AG04449 (cell line): ENCODE measurements at regions not wholly inside any gene's neighbourhood (a gene's known extent, or its start where the extent isn't known, plus 50 kb on each side); places are given as distances from the start of the nearest gene placed in this dataset.

Source experiments
- CTCF ChIA-PET: fragments of 350-600 bp; formaldehyde crosslinking; extraction: SDS; loops from one replicate; lab custom pipeline; 2021; ENCODE audit warnings: antibody characterized with exemption; lab: Yijun Ruan, JAX
- POLR2A ChIA-PET: fragments of 400-600, 350-600 bp; formaldehyde crosslinking; extraction: SDS; loops from one replicate; lab custom pipeline; 2020; ENCODE audit warnings: antibody characterized with exemption, inconsistent platforms; lab: Yijun Ruan, JAX
- DNase-seq: peaks from one replicate; pipeline ENCODE4 v3.0.0-alpha.2; 2010; ENCODE audit warnings: low read depth, low spot score
- H3K4me3 ChIP-seq: 2 replicates; pipeline ENCODE4 v1.5.1; 2011; ENCODE audit warnings: low read depth, mild to moderate bottlenecking, control low read depth, low read length
- TF ChIP-seq, protein P1 (sequence below): IDR thresholded peaks from one replicate; pipeline ENCODE4 v1.5.1; 2011; ENCODE audit warnings: mild to moderate bottlenecking, moderate library complexity, low read length, control low read depth, inconsistent platforms; ENCODE audit not compliant: insufficient read depth; ENCODE audit errors: missing control alignments

DNA sequence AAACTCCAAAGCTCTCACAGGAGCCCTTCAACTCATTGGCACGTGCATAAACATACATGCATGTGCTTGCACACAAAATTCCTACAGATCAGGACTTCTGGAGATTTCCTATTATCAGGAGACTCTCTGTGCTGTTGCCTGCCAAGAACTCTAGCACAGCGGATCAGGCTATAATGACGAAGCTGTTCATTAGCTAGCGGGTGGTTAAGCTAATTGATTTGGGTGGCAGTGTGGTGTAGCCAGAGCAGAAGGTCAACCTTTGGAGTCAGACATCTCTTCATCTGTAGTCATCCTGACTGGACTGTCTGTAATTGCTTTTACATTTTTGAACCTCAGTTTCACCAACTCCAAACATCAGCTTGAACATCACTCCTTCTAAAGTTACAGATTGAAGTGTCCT is 69.0 kb downstream of the KIF2B start:
- TF ChIP-seq, protein P1, sequence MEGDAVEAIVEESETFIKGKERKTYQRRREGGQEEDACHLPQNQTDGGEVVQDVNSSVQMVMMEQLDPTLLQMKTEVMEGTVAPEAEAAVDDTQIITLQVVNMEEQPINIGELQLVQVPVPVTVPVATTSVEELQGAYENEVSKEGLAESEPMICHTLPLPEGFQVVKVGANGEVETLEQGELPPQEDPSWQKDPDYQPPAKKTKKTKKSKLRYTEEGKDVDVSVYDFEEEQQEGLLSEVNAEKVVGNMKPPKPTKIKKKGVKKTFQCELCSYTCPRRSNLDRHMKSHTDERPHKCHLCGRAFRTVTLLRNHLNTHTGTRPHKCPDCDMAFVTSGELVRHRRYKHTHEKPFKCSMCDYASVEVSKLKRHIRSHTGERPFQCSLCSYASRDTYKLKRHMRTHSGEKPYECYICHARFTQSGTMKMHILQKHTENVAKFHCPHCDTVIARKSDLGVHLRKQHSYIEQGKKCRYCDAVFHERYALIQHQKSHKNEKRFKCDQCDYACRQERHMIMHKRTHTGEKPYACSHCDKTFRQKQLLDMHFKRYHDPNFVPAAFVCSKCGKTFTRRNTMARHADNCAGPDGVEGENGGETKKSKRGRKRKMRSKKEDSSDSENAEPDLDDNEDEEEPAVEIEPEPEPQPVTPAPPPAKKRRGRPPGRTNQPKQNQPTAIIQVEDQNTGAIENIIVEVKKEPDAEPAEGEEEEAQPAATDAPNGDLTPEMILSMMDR: no peak
- POLR2A ChIA-PET: no interaction called here
- no peak for DNase-seq
- no peak overlapping the region for H3K4me3 ChIP-seq
- CTCF ChIA-PET: no interaction called here

DNA sequence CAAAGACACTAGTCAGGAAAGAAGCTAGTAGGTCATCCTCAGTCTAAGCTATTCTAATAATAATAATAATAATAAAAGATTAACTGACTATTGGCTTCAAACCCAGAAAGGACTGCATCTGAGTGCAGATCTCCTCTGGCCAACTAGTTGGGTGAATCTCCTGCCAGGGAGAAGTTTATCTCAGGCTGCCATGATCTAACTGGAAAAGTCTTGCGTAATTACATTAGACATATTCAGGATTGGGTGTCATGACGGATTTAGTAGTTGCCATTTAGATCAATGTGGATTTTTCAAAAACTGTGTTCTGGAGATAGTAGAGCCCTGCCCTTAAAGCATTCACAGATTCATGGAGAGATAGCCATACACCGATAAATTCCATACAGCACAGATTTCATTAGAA is 69.5 kb downstream of the KIF2B start:
- no peak for DNase-seq
- H3K4me3 ChIP-seq: no peak overlapping the region
- TF ChIP-seq, protein P1: no peak
- ChIA-PET CTCF (no interaction called here), POLR2A (no interaction called here)

DNA sequence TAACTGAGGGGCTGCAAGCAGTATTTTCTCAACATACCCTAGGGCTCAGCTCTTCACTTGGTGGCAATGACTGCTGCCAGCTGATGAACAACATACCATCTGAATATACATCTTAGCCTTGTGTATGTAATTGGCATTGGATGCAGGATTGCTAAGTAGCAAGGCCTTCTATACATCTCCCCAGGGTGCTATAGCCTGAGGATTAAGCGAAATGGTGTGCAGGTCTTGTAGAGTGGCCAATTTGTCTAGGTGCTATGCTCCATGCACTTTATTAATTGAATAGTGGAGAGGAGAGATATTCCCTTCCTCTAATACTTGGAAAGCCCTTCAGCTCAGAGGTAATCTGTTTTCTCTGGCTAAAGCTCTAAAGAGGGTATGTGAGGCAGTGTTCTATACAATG is 71.9 kb downstream of the KIF2B start:
- TF ChIP-seq, protein P1: no peak
- H3K4me3 ChIP-seq: no peak overlapping the region
- ChIA-PET POLR2A (no interaction called here), CTCF (no interaction called here)
- DNase-seq: no peak

DNA sequence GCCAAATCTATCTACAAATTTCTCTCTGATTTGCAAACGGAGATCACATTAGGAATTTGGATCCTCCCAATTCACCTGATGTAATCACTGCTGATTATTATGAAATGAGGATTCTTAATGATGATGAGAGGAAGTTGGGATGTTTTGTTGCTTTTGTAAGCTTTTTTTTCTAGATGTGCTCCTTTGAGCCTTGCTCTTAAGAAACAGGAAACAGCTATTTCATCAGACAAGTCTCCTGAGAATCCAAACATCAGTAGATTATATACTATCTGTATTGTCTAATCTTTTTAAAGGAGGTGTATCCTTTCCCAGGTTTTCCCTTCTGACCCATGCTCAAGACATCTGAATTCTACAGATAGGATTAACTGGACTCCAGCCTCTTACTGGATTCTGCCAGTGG is 73.3 kb downstream of the KIF2B start:
- TF ChIP-seq, protein P1: no peak
- no peak overlapping the region for H3K4me3 ChIP-seq
- no peak for DNase-seq
- ChIA-PET CTCF (no interaction called here), POLR2A (no interaction called here)

DNA sequence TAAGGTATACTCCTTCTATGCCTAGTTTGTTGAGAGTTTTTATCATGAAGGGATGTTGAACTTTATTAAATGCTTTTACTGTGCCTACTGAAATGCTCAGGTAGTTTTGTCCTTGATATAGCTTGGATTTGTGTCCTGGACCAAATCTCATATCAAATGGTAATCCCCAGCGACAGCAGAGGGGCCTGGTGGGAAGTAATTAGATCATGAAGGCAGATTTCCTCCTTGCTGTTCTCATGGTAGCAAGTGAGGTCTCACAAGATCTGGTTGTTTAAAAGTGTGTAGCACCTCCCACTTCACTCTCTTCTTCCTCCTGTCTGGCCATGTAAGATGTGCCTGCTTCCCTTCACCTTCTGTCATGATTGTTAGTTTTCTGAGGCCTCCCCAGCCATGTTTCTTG is 78.2 kb downstream of the KIF2B start:
- ChIA-PET POLR2A (no interaction called here), CTCF (no interaction called here)
- no peak overlapping the region for H3K4me3 ChIP-seq
- DNase-seq: no peak
- TF ChIP-seq, protein P1: no peak

DNA sequence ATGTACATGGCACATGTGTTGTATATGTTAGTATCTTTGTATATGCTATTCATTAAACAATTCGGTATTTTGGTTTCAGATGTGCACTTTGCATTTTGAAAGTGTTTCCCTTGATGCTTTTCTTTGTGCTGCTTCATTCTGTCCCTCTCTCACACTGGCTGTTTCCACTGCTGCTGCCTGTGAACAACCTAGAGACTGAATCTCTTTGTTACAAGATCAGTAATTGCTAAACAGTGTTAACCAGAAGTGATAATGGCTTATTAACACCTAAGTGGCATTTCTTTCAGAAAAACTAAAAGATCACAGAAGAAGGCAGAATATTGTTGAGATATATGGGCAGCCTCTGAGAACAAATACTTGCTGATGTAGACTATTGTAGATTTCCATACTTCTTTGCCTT is 84.7 kb downstream of the KIF2B start:
- DNase-seq: no peak
- ChIA-PET CTCF (no interaction called here), POLR2A (no interaction called here)
- TF ChIP-seq, protein P1: no peak
- H3K4me3 ChIP-seq: no peak overlapping the region
